NCI-H2107 (cell line): ENCODE measurements at regions not wholly inside any gene's neighbourhood (a gene's known extent, or its start where the extent isn't known, plus 50 kb on each side); places are given as distances from the start of the nearest gene placed in this dataset.

Experiments used
- DNase-seq: peaks from one replicate; lab custom pipeline; 2025; lab: John Stamatoyannopoulos, UW

DNA sequence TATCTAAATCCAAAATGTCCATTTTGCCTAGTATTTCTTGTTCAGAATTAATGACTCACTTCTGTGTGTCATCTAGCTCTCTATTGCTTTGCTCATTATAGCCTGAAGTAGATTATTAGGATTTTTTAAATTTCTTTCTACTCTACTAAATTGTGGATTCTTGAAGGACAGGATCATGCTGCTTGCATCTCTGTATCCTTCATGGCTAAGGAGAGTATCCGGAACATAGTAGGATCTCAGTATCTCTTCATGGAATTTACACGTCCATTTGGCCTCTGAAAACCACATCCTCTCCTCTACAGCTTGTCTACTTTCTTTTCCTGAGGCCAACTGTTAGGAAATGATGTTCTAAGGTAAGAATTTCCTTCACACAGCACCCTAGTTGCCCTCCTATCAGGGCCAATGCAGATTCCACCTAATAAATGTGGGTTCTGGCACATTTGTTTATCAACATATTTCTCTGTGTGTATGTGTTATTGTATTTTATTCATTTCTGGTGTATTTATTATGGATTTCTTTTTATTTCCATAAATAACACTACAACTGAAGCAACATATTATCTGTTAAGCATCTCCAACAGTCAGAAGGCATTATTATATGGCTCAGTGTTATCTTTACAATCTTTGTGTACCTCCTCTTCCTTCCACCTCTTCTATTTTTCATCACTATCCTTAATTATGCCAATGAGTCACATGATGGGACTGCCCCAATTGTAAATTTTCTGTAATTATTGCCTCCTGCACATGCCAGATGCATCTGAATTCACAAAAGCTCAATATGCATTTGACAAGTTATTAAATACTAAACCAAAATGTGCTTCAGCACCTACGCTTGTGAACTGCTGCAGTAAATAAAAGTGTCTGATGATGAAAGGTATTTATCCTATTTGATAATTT is 557.8 kb upstream of the TLE4 start:
- no peak for DNase-seq

DNA sequence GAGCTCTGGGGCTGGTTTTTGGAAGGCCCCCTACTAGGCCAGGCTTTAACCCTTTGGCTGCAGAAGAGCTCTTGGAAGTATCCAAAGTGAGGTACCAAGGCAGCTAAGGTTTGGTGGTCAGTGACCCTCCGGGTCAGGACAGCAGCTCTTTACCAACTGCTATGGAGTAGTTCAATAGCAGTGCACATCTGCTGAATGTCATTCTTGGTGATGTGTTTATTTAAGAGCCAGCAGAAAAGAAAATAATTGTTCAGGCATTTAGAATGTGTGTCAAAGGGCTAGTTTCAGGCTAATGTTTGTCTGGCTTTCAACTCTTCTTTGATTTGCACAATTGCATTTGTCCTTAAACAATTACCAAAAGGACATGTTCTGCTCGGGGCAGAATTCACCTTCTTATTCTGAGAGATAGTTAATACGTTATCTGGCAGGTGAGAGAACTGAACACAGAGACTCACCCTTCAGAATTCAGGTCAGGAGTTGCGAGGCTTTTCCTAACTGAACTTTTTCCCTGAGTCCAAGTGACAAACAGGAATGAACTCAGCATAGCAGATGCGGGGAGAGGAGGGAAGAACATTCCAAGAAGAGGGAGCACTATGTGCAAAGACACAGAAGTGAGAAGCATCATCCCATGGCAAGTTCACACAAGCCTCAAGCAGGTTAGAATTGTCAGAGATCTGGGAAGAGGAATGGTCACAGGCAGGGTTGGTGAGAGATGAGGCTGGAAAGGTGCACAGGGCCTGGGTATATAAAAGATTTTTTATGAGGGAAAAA is 556.7 kb upstream of the TLE4 start:
- no peak for DNase-seq

- no peak for DNase-seq
Observed at GRCh38 chr9:79015951-79016350, 555.8 kb upstream of the TLE4 start.

DNA sequence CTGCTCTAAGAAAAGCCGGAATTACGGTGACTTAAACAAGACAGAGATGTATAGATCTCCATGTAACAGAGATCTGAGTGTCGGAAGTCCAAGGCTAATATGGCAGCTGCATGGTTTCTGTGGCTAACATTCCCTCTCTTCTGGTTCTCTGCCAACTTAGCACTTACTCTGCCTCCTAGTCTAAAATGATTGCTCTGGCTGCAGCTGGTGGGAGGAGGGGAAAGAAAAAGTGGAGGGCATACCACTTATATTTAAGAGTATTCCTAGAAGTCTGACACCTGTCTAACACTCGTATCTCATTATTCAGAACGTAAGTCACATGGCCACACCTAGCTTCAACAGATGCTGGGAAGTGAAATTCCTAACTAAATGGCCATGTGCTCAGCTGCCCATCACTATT is 551.5 kb upstream of the TLE4 start:
- DNase-seq, result peak; percentile 87

- DNase-seq, result no peak
Observed at GRCh38 chr9:79021084-79021483, 550.7 kb upstream of the TLE4 start.

GRCh38 chr9:79023134-79023580 is 548.6 kb upstream of the TLE4 start:
- no peak for DNase-seq

GRCh38 chr9:79026316-79026715 is 545.4 kb upstream of the TLE4 start:
- peak; percentile 44 for DNase-seq

GRCh38 chr9:79028101-79028500 is 543.7 kb upstream of the TLE4 start:
- no peak for DNase-seq

DNA sequence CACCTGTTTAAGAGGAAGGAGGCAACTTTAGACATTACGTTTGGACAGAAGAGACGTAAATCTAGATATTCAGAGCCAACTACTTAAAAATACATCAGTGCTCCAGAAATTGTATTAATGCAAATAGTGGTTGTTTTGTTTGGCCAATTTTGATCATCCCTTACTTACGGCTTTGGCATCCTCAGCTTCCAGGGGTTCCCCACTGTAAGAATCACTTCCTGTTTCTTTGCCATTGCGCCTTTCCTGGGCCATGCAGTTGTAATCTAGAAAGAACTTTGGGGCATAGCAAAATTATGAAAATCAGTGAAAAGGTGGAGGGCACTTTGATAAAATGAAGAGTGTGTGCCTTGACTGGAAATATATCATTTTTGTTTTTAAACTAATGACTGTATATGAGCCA is 537.2 kb upstream of the TLE4 start:
- DNase-seq, result no peak

GRCh38 chr9:79037338-79037737 is 534.4 kb upstream of the TLE4 start:
- no peak for DNase-seq

GRCh38 chr9:79040671-79041070 is 531.1 kb upstream of the TLE4 start:
- no peak for DNase-seq

- no peak for DNase-seq
Observed at GRCh38 chr9:79041266-79041665, 530.5 kb upstream of the TLE4 start.

DNA sequence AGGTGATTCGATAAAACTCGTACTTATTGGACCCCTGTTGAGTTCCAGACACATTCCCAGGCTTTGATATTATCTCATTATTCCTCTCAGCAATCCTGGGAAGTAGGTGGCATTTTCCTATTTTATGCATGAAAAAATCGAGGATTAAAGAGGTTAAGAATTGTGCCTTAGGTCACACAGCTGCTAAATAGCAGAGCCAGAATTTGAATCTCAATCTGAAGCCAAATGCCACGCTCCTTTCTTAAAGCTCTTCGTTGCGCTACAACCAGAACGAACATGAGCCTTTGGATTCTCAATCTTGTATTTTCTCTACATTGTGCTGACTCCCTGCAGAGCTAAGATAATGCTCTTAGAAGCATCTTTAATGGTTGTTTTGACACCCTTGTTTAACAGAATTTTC is 527.8 kb upstream of the TLE4 start:
- no peak for DNase-seq

GRCh38 chr9:79046401-79046800 is 525.4 kb upstream of the TLE4 start:
- no peak for DNase-seq

DNA sequence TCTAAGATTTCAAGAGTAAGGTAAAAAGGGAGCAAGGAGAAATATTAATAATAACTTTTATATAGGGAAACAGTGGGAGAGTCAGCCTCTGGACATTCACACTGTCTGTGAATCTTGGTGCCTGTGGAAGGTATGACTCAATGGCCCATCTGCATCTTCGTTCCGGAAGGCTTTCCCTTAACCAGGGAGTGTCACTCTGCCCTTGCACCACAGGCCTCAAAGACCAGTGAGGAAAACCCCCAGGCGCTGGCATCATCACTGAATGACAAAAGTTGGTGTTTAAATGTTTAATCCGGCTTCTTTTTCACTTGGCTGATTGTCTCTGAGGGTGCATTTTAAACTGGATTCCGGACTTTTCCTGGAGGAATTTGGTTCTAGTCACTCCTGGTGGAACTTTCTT is 522.4 kb upstream of the TLE4 start:
- DNase-seq, result no peak

DNA sequence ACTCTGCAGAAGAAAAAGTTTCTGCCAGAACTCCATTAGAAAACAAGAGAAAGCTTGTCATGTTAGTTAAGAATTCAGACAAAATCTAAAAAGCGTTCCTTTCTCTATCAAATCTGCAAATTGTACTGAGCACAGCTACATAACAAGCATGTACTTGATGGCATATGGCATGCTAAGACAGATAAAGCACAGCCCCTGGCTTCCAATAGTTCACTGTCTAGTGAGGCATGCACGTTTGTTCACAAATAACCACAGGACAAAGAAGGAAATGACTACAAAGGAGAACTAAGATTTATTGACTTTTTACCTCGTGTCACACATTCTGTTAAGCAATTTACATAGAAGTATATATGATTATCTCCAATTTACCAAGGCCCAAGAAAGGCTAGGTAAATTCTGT is 518.2 kb upstream of the TLE4 start:
- no peak for DNase-seq

DNA sequence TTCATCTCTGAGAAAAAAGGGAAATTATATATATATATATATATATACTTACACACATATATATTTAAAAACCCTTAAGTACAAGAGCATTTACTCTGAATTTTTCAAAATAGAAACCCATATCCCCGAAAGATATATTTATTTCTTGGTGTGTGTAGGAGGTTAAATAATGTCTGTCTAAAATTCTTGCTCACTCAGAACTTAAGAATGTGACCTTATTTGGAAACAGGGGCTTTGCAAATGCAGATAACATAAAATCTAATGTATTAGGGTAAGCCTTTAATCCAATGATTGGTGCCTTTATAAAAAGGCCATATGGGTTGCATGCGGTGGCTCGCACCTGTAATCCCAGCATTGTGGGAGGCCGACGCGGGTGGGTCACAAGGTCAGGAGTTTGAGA is 517.3 kb upstream of the TLE4 start:
- no peak for DNase-seq

DNA sequence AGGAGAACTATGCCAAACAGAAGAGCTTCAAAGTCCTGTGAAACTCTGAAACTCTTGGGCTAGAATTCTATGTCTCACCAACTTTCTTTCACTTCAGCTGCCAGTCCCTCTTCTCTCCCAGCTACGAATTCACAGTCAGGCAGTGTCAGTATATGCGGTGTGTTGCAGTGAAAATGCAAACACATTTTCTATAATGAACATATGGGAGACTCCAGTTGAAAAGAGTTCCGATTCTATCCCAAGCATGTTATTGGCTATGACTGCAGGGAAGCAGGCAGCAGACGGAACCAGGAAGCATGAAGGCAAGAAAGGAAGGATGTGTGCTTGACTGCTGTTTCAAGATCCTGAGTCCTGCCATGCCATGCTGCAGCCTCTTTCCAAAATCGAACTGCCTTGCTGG is 515.7 kb upstream of the TLE4 start:
- no peak for DNase-seq

DNA sequence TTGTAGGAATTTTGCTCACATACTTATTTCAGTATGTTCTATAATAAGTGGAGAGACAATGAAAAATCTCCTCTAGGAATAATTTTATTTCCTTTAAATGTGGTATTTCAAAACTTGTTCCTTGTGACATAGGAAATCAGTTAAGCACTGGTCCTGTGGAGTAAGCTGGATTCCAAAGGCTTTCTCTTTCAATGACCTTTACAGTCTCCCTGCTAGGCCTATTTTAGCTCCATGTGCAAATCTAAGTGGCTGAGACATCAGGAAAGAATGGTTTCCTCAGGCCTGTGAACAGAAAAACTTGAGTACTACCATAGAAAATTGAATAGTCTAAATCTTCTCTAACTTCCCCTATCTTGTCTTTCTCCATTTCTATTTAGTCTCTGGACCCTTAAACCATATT is 514.2 kb upstream of the TLE4 start:
- DNase-seq, result no peak

GRCh38 chr9:79060766-79061165 is 511.0 kb upstream of the TLE4 start:
- no peak for DNase-seq

DNA sequence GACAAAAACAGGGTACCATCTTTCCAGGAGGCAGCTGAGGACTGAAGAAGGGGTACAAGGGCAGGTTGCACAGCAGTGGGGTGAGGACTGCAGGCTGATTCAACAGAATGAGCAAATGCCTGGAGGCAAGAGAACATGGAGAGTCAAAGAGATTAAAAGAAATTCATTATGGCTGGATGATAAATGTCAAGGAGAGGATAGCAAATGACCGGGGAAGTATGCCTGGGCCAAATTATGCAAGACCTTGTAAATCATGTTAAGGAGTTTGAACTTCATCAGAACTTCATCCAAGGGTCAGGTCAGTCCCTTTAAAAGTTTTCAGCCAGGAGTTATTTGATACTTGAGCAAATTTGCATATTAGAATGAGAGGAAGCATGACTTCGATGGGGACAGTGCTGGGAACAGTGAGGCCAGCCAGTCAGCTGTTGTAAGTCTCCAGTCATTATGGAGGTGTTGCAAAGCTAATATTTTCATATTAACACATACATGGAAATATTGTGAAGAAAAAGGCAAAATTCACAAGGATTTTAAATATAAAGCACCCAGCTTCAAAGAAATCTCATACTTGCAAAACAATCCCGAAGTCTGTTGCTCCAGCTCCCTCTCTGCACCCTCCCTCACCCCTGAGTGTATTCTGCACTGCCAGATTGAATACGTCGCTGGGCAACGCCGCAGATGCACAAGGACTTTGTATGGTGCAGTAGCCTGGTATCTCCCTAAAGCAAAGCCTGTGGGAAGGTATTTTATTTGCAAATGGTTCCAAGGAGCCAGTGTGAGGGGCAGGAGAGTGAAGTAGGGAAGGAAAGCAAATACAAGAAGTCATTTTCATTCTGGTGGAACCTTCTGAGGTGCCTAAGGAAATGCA is 509.8 kb upstream of the TLE4 start:
- DNase-seq, result no peak

DNA sequence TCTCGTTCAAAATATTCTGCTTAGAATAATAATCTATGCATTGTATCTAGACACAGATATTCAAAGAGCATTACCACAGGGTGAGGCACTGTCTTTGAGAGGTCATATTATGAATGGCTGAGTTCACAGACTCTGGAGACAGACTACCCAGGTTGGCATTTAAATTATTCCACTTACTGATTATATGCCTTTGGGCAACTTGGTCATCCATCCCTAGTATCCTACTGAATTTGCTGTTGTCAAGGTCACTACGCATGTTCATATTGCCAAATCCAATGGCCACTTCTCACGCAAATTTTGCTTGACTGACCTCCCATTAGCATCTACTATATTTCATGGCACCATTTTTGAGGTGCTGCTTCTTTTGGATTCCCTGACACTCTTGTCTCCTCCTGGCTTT is 498.6 kb upstream of the TLE4 start:
- no peak for DNase-seq
